Activated naive CD4-positive, alpha-beta T cell treated with anti-CD3 and anti-CD28 coated beads for 36 hours (primary cell): ENCODE measurements at regions not wholly inside any gene's neighbourhood (a gene's known extent, or its start where the extent isn't known, plus 50 kb on each side); places are given as distances from the start of the nearest gene placed in this dataset.

ENCODE experiments used
- CTCF ChIA-PET: fragments of 350-600 bp; sonication (Branson Sonifier 250); formaldehyde crosslinking; loops from one replicate; lab custom pipeline; 2021; ENCODE audit warnings: antibody characterized with exemption; lab: Charles Lee
- DNase-seq: peaks from one replicate; pipeline ENCODE4 v3.0.0-alpha.2; 2020
- H3K27ac Mint-ChIP-seq: one replicate; pipeline ENCODE4 v1.8.0; 2021; ENCODE audit warnings: mild to moderate bottlenecking, mixed read lengths
- H3K27me3 Mint-ChIP-seq: one replicate; pipeline ENCODE4 v1.8.0; 2021; ENCODE audit warnings: low read depth, mixed read lengths
- H3K36me3 Mint-ChIP-seq: one replicate; pipeline ENCODE4 v1.8.0; 2021; ENCODE audit warnings: low read depth, mixed read lengths
- H3K4me1 Mint-ChIP-seq: one replicate; pipeline ENCODE4 v1.8.0; 2021; ENCODE audit warnings: low read depth, mixed read lengths
- H3K4me3 Mint-ChIP-seq: one replicate; pipeline ENCODE4 v1.8.0; 2021; ENCODE audit warnings: mild to moderate bottlenecking, moderate library complexity, mixed read lengths
- H3K9me3 Mint-ChIP-seq: one replicate; pipeline ENCODE4 v1.8.0; 2021; ENCODE audit warnings: mixed read lengths
- intact Hi-C: fragments of 100-400 bp; cut with micrococcal nuclease; formaldehyde crosslinking; loops from one replicate; pipeline ENCODE4 v1.15.1; 2023

DNA sequence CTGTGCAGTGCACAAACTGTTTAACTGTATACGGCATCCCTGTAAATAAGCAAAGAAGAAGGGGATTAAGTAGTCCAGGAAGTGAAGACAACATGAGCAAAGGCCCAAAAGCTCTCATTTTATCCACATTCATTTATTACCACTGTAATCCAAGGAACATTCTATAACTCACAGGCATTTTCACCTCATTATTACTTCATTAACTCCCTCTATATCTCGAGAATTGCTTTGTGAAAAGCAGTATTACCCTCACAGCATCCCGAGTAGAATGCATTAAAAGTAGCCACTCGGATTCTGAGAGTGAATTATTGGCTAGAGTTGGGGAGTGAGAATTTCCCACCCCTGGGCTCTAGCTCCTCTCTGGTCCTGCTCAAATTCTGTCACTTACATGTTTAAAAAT is 51.0 kb upstream of the CHCHD3 start:
- intact Hi-C loops: no loop called here

GRCh38 chr7:133134810-133135209 is 52.9 kb upstream of the CHCHD3 start:
- Mint-ChIP-seq H3K27me3 (peaks cover 12% of the 10 kb centered on the region), H3K9me3 (peaks cover 3% of the 10 kb centered on the region), H3K27ac (no peak overlapping the region), H3K4me3 (no peak overlapping the region), H3K4me1 (no peaks in the 10 kb centered on the region), H3K36me3 (no peaks in the 10 kb centered on the region)
- CTCF ChIA-PET: interaction anchor here (0.6 kb wide), 1 partner anchor 272 kb away, joined by 4 read pairs; no protein-coding TSS in a partner anchor
- intact Hi-C loops: no loop called here
- DNase-seq: no peak

More for the DNA sequence above, 51.0 kb upstream of the CHCHD3 start:
- H3K36me3 Mint-ChIP-seq: no peaks in the 10 kb centered on the region
- no peak overlapping the region for H3K27ac Mint-ChIP-seq
- no peak overlapping the region for H3K4me3 Mint-ChIP-seq
- DNase-seq: no peak
- peaks cover 3% of the 10 kb centered on the region for H3K9me3 Mint-ChIP-seq
- peaks cover 5% of the 10 kb centered on the region for H3K27me3 Mint-ChIP-seq
- H3K4me1 Mint-ChIP-seq: no peaks in the 10 kb centered on the region
- CTCF ChIA-PET: no interaction called here

- no peaks in the 10 kb centered on the region for H3K4me1 Mint-ChIP-seq
- intact Hi-C loops: no loop called here
- no peak for DNase-seq
- H3K4me3 Mint-ChIP-seq: no peak overlapping the region
- CTCF ChIA-PET: no interaction called here
- H3K27me3 Mint-ChIP-seq: peaks cover 12% of the 10 kb centered on the region
- no peak overlapping the region for H3K27ac Mint-ChIP-seq
- H3K9me3 Mint-ChIP-seq: no peaks in the 10 kb centered on the region
- no peaks in the 10 kb centered on the region for H3K36me3 Mint-ChIP-seq
Observed at GRCh38 chr7:133135451-133135850, 53.6 kb upstream of the CHCHD3 start.

DNA sequence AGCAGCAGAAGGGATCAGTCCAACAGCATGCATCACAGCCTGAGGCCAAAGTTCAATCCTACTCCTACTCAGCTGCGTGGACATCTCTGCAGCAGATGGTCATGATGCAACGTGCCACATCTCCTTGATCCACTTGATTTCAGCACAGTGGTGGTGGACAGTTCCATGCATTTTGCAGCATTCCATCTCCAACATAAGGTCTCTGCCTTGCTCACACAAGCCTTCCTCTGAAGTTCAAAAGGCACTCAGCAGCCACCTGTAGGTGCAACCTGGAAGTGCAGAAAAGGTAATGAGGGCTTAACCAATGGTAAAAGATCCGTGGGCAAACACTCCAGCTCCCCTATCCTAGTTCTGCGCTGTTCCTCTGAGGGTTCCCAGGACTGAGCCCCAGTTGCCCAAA is 57.5 kb upstream of the CHCHD3 start:
- DNase-seq: peak; percentile 17
- Mint-ChIP-seq H3K27ac (no peak overlapping the region), H3K36me3 (no peaks in the 10 kb centered on the region), H3K9me3 (no peaks in the 10 kb centered on the region), H3K4me1 (no peaks in the 10 kb centered on the region), H3K4me3 (no peak overlapping the region), H3K27me3 (peaks cover 20% of the 10 kb centered on the region)
- CTCF ChIA-PET: no interaction called here
- intact Hi-C loops: no loop called here

- Mint-ChIP-seq H3K27ac (no peak overlapping the region), H3K36me3 (no peaks in the 10 kb centered on the region), H3K4me1 (no peaks in the 10 kb centered on the region), H3K4me3 (no peak overlapping the region), H3K9me3 (no peaks in the 10 kb centered on the region), H3K27me3 (peaks cover 20% of the 10 kb centered on the region)
- intact Hi-C loops: no loop called here
- CTCF ChIA-PET: no interaction called here
- DNase-seq: no peak
Observed at GRCh38 chr7:133139801-133140200, 57.9 kb upstream of the CHCHD3 start.

DNA sequence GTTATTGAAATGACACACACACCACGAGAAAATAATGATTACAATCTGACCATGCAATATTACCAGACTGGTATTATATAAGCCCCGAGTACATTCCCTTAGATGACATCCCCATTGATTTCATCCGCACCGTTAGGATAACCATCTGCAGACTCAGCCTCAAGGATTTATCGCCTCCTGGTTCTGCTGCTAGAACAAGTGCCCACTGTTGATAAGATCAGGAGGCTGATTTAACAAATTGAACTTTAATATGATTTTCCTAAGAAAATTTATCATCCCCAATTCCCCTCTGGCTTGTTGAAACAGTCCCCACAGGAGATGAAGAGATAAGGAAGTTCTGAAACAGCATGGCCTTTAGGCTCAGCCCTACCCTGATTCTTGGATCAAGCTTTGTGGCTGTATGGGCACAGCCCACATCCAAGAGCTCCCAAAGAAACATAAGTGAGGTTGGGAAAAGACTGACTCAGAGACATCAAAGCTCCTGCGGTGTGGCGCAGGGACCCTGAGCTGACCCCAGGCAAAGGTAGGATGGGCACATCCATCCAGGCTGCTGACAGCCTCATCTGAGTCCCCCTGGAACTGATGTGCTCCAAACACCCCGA is 59.2 kb upstream of the CHCHD3 start:
- Mint-ChIP-seq H3K9me3 (no peaks in the 10 kb centered on the region), H3K36me3 (no peaks in the 10 kb centered on the region), H3K27me3 (peaks cover 18% of the 10 kb centered on the region), H3K4me3 (no peak overlapping the region), H3K27ac (no peak overlapping the region), H3K4me1 (no peaks in the 10 kb centered on the region)
- intact Hi-C loops: no loop called here
- CTCF ChIA-PET: no interaction called here
- no peak for DNase-seq

DNA sequence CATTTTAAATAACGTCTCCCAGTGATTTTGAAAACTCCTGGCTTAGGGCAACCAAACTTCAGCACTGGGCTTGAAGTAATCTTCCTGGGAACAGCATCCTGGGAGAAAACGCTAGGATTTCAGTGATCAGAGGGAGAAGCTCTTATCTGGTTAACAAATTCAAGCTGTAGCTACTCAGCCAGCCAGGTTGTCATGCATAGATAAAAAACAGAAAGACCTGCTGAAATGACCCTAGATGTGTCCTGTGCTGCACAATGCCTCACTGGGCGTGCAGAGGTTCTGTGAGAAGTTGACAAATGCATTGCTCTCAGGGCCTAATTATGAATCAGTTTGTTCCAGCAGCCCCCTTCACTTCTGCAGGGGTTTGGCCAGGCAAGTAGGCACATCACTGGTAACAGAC is 68.9 kb upstream of the CHCHD3 start:
- Mint-ChIP-seq H3K4me3 (no peak overlapping the region), H3K27me3 (peaks cover 7% of the 10 kb centered on the region), H3K36me3 (no peaks in the 10 kb centered on the region), H3K9me3 (no peaks in the 10 kb centered on the region), H3K27ac (no peak overlapping the region), H3K4me1 (no peaks in the 10 kb centered on the region)
- CTCF ChIA-PET: no interaction called here
- DNase-seq: no peak
- intact Hi-C loops: no loop called here

- Mint-ChIP-seq H3K4me1 (no peaks in the 10 kb centered on the region), H3K36me3 (no peaks in the 10 kb centered on the region), H3K27ac (no peak overlapping the region), H3K4me3 (no peak overlapping the region), H3K27me3 (peaks cover 2% of the 10 kb centered on the region), H3K9me3 (no peaks in the 10 kb centered on the region)
- no peak for DNase-seq
- intact Hi-C loops: no loop called here
- CTCF ChIA-PET: no interaction called here
Observed at GRCh38 chr7:133152875-133153274, 71.0 kb upstream of the CHCHD3 start.

DNA sequence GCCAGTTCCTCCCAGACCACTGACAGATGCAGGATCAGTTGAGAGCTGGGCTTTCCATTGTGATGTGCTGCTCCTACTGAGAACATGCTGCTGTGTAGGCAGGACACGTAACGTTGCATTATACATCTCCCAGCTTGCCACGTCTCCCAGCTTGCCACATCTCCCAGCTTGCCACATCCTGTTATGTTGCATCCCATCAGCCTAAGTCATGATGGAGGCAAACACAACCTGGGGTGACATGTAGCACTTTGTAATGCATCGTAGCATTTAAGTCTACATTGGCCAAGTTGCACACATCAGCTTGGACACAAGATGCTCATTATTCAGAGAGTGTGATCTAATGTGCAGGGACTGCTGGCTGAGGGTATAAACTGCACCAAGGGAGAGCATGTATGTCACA is 73.3 kb upstream of the CHCHD3 start:
- intact Hi-C loops: no loop called here
- Mint-ChIP-seq H3K27ac (no peak overlapping the region), H3K4me3 (no peak overlapping the region), H3K27me3 (no peaks in the 10 kb centered on the region), H3K36me3 (no peaks in the 10 kb centered on the region), H3K9me3 (no peaks in the 10 kb centered on the region), H3K4me1 (no peaks in the 10 kb centered on the region)
- DNase-seq: no peak
- CTCF ChIA-PET: interaction anchor here (0.7 kb wide), 1 partner anchor 24 kb away, joined by 3 read pairs; no protein-coding TSS in a partner anchor

DNA sequence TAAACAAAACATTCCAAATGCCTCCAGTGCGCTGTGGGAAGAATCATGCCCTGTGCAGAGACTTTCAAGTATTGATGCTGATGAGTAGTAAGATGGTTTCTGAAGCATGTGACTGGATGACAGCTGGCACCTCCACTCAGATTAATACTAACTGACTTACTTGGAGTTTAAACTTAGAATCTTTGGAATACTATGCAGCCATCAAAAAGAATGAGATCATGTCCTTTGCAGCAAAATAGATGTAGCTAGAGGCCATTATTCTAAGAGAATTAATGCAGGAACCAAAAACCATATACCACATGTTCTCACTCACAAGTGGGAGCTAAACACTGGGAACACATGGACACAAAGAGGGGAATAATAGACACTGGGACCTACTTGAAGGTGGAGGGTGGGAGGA is 73.8 kb upstream of the CHCHD3 start:
- intact Hi-C loops: no loop called here
- Mint-ChIP-seq H3K4me1 (no peaks in the 10 kb centered on the region), H3K4me3 (no peak overlapping the region), H3K9me3 (no peaks in the 10 kb centered on the region), H3K36me3 (no peaks in the 10 kb centered on the region), H3K27ac (no peak overlapping the region), H3K27me3 (no peaks in the 10 kb centered on the region)
- CTCF ChIA-PET: no interaction called here
- DNase-seq: no peak

- no peaks in the 10 kb centered on the region for H3K9me3 Mint-ChIP-seq
- no peak overlapping the region for H3K4me3 Mint-ChIP-seq
- no peaks in the 10 kb centered on the region for H3K4me1 Mint-ChIP-seq
- CTCF ChIA-PET: interaction anchor here (0.6 kb wide), 1 partner anchor 106 kb away, joined by 3 read pairs; no protein-coding TSS in a partner anchor
- no peak overlapping the region for H3K27ac Mint-ChIP-seq
- intact Hi-C loops: no loop called here
- no peaks in the 10 kb centered on the region for H3K27me3 Mint-ChIP-seq
- no peaks in the 10 kb centered on the region for H3K36me3 Mint-ChIP-seq
- no peak for DNase-seq
Observed at GRCh38 chr7:133157045-133157444, 75.2 kb upstream of the CHCHD3 start.

DNA sequence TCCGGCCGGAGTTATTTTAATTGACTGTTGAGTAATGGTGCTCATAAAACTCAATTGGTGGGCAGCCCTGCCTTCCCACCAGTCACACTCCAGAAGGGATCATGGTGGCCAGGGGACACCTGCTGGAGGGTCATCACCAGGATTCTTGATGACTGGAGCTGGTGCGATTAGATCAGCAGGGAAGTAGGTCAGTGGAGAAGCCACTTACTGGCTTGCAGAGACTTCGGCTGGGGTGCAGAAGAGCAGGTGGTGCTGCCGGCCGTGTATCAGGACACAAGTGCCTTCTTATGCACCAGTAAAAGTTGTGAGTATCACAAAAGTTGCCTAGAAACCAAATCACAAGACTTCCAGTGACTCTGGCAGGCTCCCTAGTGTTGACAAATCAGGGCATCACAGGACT is 82.6 kb upstream of the CHCHD3 start:
- DNase-seq: no peak
- no peak overlapping the region for H3K27ac Mint-ChIP-seq
- intact Hi-C loops: no loop called here
- no peak overlapping the region for H3K4me3 Mint-ChIP-seq
- H3K4me1 Mint-ChIP-seq: no peaks in the 10 kb centered on the region
- no peaks in the 10 kb centered on the region for H3K9me3 Mint-ChIP-seq
- CTCF ChIA-PET: no interaction called here
- H3K36me3 Mint-ChIP-seq: no peaks in the 10 kb centered on the region
- H3K27me3 Mint-ChIP-seq: peaks cover 4% of the 10 kb centered on the region

DNA sequence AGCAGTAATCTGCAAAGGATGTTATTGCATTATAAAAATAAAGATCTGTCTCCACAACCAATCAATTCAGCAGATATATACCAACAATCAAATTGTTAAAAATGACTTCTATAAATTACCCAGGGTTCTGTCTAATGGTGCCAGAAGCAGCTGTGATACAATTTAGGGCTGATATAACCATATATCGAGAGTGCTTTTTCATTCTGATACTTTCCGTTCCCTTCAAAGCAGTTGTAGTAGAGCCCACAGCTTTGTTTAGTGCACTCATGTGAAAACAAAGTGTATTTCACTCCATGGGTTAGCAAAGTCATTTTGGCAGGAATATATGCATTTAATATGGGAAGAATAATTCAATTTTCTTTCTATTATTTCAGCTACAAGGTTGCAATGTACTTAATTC is 83.1 kb upstream of the CHCHD3 start:
- Mint-ChIP-seq H3K27me3 (peaks cover 4% of the 10 kb centered on the region), H3K4me1 (no peaks in the 10 kb centered on the region), H3K27ac (no peak overlapping the region), H3K4me3 (no peak overlapping the region), H3K36me3 (no peaks in the 10 kb centered on the region), H3K9me3 (no peaks in the 10 kb centered on the region)
- no peak for DNase-seq
- intact Hi-C loops: no loop called here
- CTCF ChIA-PET: no interaction called here
